ENCODE measurements at regions not wholly inside any gene's neighbourhood (a gene's known extent, or its start where the extent isn't known, plus 50 kb on each side); places are given as distances from the start of the nearest gene placed in this dataset.

DNA sequence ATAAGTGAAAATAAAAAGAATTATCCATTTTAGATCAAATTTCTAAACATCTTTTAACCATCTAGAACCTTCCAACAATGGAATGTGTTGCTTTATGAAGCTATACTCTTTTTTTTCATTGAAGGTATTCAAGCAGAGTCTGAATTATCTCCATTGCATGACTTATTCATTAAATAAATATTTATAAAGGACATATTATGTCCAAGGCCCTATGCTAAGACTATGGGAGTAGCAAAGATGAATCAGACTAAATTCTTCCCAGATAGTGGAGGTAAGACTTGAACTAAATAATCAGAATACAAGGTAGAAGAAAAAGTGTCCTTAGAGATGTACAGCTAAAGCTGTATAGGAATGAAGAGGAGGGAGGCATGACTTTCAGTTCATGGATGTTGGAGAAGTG, 215.5 kb upstream of the RGMB start:
- no peak overlapping the region for H3K4me3 ChIP-seq
- no peaks in the 10 kb centered on the region for H3K27me3 ChIP-seq (ENCODE audit: low read depth)
- no peak for DNase-seq (ENCODE audit: low spot score in 2 of 2)
- no peaks in the 10 kb centered on the region for H3K4me1 ChIP-seq
- H3K9me3 ChIP-seq: no peaks in the 10 kb centered on the region
- in situ Hi-C loops (cut with MboI; ENCODE audit: low sequenced_read_pairs): no loop called here
- H3K36me3 ChIP-seq (replicated peaks): no peaks in the 10 kb centered on the region

DNA sequence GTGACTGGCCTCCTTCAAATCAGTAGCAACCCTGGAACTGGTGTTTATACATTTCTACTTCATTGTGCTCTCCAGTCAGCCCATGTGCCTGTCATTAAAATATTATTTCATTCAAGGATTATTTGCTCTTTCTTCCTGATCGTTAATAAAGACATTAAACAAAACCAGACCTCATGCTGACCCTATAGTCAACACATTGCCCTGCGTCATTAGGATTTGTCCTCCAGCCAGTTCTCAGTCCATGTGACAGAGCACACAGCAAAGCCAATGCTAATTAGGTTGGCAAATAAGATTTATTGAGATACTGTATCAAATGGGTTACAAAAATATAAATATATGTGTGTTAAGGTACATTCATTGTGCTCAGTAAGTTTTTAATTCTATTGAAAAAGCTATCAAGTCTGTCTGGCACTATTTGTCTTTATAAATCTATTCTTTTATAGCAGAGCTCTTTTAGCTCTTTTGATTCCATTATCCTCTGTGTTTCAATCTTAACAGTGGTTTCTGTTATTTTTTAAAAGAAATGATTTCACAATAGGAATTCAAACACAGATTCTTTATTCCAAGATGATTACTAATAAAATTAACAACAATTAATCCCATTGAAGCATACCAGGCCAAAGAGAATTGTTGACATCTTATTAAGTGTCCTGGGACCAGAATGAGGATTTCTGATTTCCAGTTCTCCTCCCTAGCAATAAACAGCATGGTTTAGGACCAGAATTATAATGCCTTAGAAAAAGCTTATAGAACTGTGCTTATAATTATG, 209.4 kb upstream of the RGMB start:
- H3K4me1 ChIP-seq: no peaks in the 10 kb centered on the region
- DNase-seq (ENCODE audit: low spot score in 2 of 2): no peak
- no peaks in the 10 kb centered on the region for H3K9me3 ChIP-seq
- H3K4me3 ChIP-seq: no peak overlapping the region
- H3K36me3 ChIP-seq (replicated peaks): no peaks in the 10 kb centered on the region
- H3K27me3 ChIP-seq (ENCODE audit: low read depth): no peaks in the 10 kb centered on the region
- in situ Hi-C loops (cut with MboI; ENCODE audit: low sequenced_read_pairs): no loop called here

DNA sequence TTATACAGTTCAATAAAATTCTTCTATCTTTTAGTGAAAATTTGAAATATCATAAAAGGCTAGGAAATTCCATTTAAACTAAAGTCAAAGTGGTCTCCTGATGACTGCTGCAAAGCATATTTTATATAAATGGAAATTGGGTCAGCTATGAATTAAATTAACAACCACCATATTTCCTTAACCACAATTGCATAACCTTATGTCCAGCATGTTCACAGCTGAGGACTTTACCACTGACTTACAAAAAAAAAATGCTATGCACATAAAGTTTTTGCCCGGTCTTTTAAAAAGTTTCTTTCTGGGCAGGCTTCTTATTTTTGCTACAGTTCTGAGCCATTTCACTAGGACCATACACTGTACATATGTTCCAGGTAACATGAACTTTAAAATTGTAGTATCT, 208.6 kb upstream of the RGMB start:
- no peak overlapping the region for H3K4me3 ChIP-seq
- no peaks in the 10 kb centered on the region for H3K36me3 ChIP-seq (replicated peaks)
- H3K9me3 ChIP-seq: no peaks in the 10 kb centered on the region
- H3K27me3 ChIP-seq (ENCODE audit: low read depth): no peaks in the 10 kb centered on the region
- in situ Hi-C loops (cut with MboI; ENCODE audit: low sequenced_read_pairs): no loop called here
- H3K4me1 ChIP-seq: no peaks in the 10 kb centered on the region
- no peak for DNase-seq (ENCODE audit: low spot score in 2 of 2)

DNA sequence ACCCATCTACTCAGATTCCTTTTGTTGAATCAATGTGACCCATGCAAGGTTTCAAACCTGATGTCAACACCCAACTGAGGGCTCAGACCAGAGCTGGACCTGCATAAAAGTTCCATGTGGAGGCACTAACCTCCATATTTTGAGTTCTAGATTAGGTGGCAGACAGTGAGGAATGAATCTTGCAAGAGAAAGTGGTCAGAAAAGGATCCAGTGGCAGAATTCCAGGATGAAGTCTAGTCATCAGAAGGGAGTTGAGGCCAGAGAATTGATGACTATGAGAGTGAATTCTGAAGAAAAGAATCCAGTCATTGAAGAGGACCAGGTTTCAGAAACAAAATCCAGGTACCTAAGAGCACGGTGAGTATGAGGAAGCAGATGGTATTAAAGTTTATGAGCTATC, 205.1 kb upstream of the RGMB start:
- DNase-seq (ENCODE audit: low spot score in 2 of 2): no peak
- Histone ChIP-seq H3K9me3 (no peaks in the 10 kb centered on the region), H3K4me1 (no peaks in the 10 kb centered on the region), H3K4me3 (no peak overlapping the region), H3K27me3 (ENCODE audit: low read depth) (no peaks in the 10 kb centered on the region), H3K36me3 (replicated peaks) (no peaks in the 10 kb centered on the region)
- in situ Hi-C loops (cut with MboI; ENCODE audit: low sequenced_read_pairs): no loop called here

DNA sequence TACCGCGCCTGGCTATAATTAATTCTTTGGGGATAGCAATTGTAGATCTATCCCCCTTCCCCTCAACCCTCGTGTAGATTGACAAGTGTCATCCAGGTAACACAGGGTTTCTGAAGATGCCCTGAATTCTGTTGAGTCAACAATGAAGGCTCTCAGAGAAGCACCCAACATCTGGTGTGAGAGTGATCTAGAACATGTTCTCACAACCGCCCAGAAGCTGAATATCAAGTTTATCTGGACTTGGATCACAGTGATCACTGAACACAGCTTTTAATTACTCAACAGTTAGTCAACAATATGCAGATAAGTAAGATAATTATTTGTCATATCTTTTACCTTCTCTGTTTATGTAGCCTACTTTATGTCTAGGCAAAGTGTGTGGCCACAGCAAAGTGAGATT, 204.2 kb upstream of the RGMB start:
- Histone ChIP-seq H3K27me3 (ENCODE audit: low read depth) (no peaks in the 10 kb centered on the region), H3K4me1 (no peaks in the 10 kb centered on the region), H3K36me3 (replicated peaks) (no peaks in the 10 kb centered on the region), H3K4me3 (no peak overlapping the region), H3K9me3 (no peaks in the 10 kb centered on the region)
- in situ Hi-C loops (cut with MboI; ENCODE audit: low sequenced_read_pairs): no loop called here
- DNase-seq (ENCODE audit: low spot score in 2 of 2): no peak

GRCh38 chr5:98570010-98570409, 203.5 kb upstream of the RGMB start:
- DNase-seq (ENCODE audit: low spot score in 2 of 2): no peak
- Histone ChIP-seq H3K4me1 (no peaks in the 10 kb centered on the region), H3K9me3 (no peaks in the 10 kb centered on the region), H3K36me3 (replicated peaks) (no peaks in the 10 kb centered on the region), H3K4me3 (no peak overlapping the region), H3K27me3 (ENCODE audit: low read depth) (no peaks in the 10 kb centered on the region)
- in situ Hi-C loops (cut with MboI; ENCODE audit: low sequenced_read_pairs): no loop called here

GRCh38 chr5:98570661-98571191, 202.7 kb upstream of the RGMB start:
- H3K4me3 ChIP-seq: no peak overlapping the region
- H3K36me3 ChIP-seq (replicated peaks): no peaks in the 10 kb centered on the region
- H3K9me3 ChIP-seq: no peaks in the 10 kb centered on the region
- DNase-seq (ENCODE audit: low spot score in 2 of 2): no peak
- no peaks in the 10 kb centered on the region for H3K27me3 ChIP-seq (ENCODE audit: low read depth)
- H3K4me1 ChIP-seq: no peaks in the 10 kb centered on the region
- in situ Hi-C loops (cut with MboI; ENCODE audit: low sequenced_read_pairs): no loop called here

DNA sequence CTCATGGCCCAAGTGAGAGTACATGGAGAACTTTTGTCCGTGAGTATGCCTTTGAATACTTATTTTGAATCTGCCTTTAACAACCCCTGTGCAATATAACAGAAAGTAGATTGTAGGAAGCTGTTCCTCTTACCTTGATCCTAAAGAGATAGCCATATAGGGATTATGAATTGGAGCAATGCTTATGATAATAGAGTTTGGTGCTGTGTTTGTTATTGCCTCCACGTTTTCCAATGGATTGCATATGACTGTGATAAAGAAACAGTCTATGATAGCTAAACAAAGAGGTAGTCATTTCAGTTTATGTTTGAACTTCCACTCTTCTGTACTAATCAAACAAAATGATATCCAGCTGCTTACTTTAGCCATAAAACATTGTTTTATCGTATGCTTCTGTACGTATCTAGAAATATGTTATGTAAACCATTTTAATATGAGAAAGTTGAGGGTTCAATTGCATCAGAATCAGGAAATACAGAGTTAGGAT, 199.6 kb upstream of the RGMB start:
- Histone ChIP-seq H3K4me1 (no peaks in the 10 kb centered on the region), H3K27me3 (ENCODE audit: low read depth) (no peaks in the 10 kb centered on the region), H3K36me3 (replicated peaks) (no peaks in the 10 kb centered on the region), H3K4me3 (no peak overlapping the region), H3K9me3 (no peaks in the 10 kb centered on the region)
- DNase-seq (ENCODE audit: low spot score in 2 of 2): no peak
- in situ Hi-C loops (cut with MboI; ENCODE audit: low sequenced_read_pairs): no loop called here

DNA sequence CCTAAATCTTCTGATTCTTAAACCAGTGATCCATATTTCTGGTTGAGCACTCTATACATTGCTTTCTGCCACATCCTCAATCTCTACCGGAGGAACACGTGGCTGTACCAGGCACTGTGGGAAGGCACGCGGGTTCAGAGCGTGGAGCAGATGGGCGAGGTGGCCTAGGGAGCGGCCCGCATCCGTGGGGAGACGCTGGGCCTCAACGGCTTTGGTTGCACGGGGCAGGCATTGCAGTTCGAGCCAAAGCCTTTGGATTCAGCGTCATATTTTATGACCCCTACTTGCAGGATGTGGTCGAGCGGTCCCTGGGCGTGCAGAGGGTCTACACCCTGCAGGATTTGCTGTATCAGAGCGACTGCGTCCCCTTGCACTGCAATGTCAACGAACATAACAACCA, 197.2 kb upstream of the RGMB start:
- no peaks in the 10 kb centered on the region for H3K9me3 ChIP-seq
- no peaks in the 10 kb centered on the region for H3K36me3 ChIP-seq (replicated peaks)
- H3K4me3 ChIP-seq: no peak overlapping the region
- in situ Hi-C loops (cut with MboI; ENCODE audit: low sequenced_read_pairs): no loop called here
- DNase-seq (ENCODE audit: low spot score in 2 of 2): no peak
- no peaks in the 10 kb centered on the region for H3K4me1 ChIP-seq
- no peaks in the 10 kb centered on the region for H3K27me3 ChIP-seq (ENCODE audit: low read depth)

DNA sequence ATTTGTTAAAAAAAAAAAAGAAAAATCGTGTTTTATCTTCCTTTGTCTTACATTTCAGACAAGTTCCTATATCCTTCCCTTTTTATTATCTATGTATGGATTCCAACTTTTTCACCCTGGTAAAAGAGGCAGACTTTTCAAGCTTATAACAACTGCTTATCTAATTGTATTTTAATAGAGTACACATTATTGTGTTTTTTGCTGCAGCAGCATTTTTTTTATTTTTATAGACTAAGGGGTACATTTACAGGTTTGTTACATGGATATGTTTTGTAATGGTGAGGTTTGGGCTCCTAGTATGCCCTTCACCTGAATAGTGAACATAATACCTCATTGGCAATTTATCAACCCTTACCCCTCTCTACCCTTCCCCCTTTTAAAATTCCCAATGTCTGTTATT, 195.0 kb upstream of the RGMB start:
- no peak for DNase-seq (ENCODE audit: low spot score in 2 of 2)
- Histone ChIP-seq H3K27me3 (ENCODE audit: low read depth) (no peaks in the 10 kb centered on the region), H3K36me3 (replicated peaks) (no peaks in the 10 kb centered on the region), H3K4me1 (no peaks in the 10 kb centered on the region), H3K9me3 (no peaks in the 10 kb centered on the region), H3K4me3 (no peak overlapping the region)
- in situ Hi-C loops (cut with MboI; ENCODE audit: low sequenced_read_pairs): no loop called here

- no peak for DNase-seq (ENCODE audit: low spot score in 2 of 2)
- Histone ChIP-seq H3K36me3 (replicated peaks) (no peaks in the 10 kb centered on the region), H3K27me3 (ENCODE audit: low read depth) (0 out of 2 replicates have a peak, but pooled peaks cover 3% of the 10 kb centered on the region), H3K4me3 (no peak overlapping the region), H3K9me3 (no peaks in the 10 kb centered on the region), H3K4me1 (no peaks in the 10 kb centered on the region)
- in situ Hi-C loops (cut with MboI; ENCODE audit: low sequenced_read_pairs): no loop called here
Observed at GRCh38 chr5:98581112-98581997, 192.1 kb upstream of the RGMB start.

DNA sequence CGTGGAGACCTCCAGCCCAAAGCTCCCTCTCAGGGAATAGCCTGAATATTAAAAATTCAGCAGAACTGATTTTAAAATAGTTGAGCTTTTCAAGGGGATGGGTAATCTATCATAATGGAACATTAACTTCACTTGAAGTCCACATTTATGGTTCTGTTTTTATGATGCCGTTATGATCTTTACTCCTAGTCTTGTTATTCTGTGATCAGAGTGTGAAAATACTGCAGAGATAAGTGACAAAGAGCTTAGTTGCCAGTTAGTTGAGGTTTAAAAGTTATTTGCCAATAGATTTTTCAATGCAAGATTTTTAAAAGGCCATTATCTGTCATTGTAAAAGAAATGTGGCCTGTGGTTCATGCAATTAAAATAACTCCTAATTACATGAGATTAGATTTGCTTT, 189.9 kb upstream of the RGMB start:
- Histone ChIP-seq H3K4me1 (no peaks in the 10 kb centered on the region), H3K36me3 (replicated peaks) (no peaks in the 10 kb centered on the region), H3K9me3 (no peaks in the 10 kb centered on the region), H3K27me3 (ENCODE audit: low read depth) (0 out of 2 replicates have a peak, but pooled peaks cover 3% of the 10 kb centered on the region), H3K4me3 (no peak overlapping the region)
- no peak for DNase-seq (ENCODE audit: low spot score in 2 of 2)
- in situ Hi-C loops (cut with MboI; ENCODE audit: low sequenced_read_pairs): no loop called here

DNA sequence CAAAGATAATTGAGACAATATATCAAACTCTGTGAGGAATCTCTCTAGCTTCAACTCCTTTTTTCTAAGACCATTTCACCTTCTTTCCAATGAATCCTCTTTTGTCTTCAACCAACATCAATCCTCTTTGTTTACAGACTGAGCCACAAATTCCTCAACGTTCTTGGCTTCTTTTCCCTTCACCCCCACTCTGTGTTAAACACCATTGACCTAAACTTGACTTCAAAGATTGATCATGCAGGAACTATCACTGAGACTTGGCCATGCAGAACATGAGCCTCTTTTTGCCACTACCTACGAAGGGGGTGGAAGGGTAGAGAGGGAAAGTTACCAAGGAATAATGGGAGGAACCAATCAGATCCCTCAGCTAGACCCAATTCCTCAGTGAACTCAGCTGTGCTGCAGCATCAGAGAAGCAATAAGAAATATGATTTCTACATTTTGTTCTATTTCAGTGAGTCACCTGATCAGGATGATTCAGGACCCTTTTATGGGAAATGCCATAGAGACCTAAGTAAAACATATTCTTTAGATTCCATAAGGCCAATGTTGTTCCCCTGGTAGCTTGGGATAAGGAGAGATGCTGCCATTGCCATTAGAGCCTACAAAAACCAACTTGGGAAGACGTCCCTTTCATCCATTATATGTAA, 187.7 kb upstream of the RGMB start:
- Histone ChIP-seq H3K4me1 (no peaks in the 10 kb centered on the region), H3K9me3 (no peaks in the 10 kb centered on the region), H3K27me3 (ENCODE audit: low read depth) (0 out of 2 replicates have a peak, but pooled peaks cover 3% of the 10 kb centered on the region), H3K4me3 (no peak overlapping the region), H3K36me3 (replicated peaks) (no peaks in the 10 kb centered on the region)
- in situ Hi-C loops (cut with MboI; ENCODE audit: low sequenced_read_pairs): no loop called here
- DNase-seq (ENCODE audit: low spot score in 2 of 2): no peak

Measured in HAP-1 (cell line).